Naive thymus-derived CD4-positive, alpha-beta T cell (primary cell): ENCODE measurements at regions not wholly inside any gene's neighbourhood (a gene's known extent, or its start where the extent isn't known, plus 50 kb on each side); places are given as distances from the start of the nearest gene placed in this dataset.
A peak's percentile ranks its signal among the peaks of the same experiment; 100 is the strongest.
"Not testable (repeated sequence)": the region's sequence is repeated elsewhere in the genome, so short reads cannot be mapped to it uniquely, and the experiment has no call there.

ENCODE experiments used
- ATAC-seq: fragments of 150-1000 bp; cut with Tn5 transposase; 2 replicates; pipeline ENCODE4 v1.10.0; 2021; ENCODE audit warnings: mild to moderate bottlenecking, moderate library complexity
- CTCF ChIA-PET: fragments of 350-600 bp; sonication (Branson Sonifier 250); formaldehyde crosslinking; loops from one replicate; lab custom pipeline; 2021; ENCODE audit warnings: antibody characterized with exemption; lab: Charles Lee
- POLR2A ChIA-PET: fragments of 350-600 bp; sonication (Branson Sonifier 250); formaldehyde crosslinking; loops from one replicate; lab custom pipeline; 2021; ENCODE audit warnings: antibody characterized with exemption, inconsistent platforms; lab: Charles Lee
- DNase-seq, 9 donors: peaks; one replicate each; pipeline versions ENCODE4 v3.0.0 to v3.0.0-alpha.2; 2020 to 2022; ENCODE audit warnings: mixed read lengths in 1 of 9
- H3K27ac ChIP-seq: one replicate; pipeline ENCODE4 v1.7.0; 2013; ENCODE audit warnings: mild to moderate bottlenecking, low read depth, low read length, moderate library complexity
- H3K27me3 ChIP-seq, 2 donors: one replicate each; pipeline ENCODE4 v1.7.0; 2013; ENCODE audit warnings: low read length in 2 of 2, mild to moderate bottlenecking in 2 of 2, moderate library complexity in 2 of 2; ENCODE audit not compliant: control insufficient read depth in 2 of 2, insufficient read depth in 2 of 2
- H3K36me3 ChIP-seq, 3 experiments: 1 replicate in 2 of 3; 2 replicates in 1 of 3; pipeline ENCODE4 v1.7.0; 2013; ENCODE audit warnings: low read length in 3 of 3, mild to moderate bottlenecking in 3 of 3, moderate library complexity in 1 of 3; ENCODE audit not compliant: insufficient read depth in 3 of 3, control insufficient read depth in 2 of 3
- H3K4me1 ChIP-seq, 2 donors: one replicate each; pipeline ENCODE4 v1.7.0; 2013; ENCODE audit warnings: low read length in 2 of 2, mild to moderate bottlenecking in 2 of 2, moderate library complexity in 1 of 2; ENCODE audit not compliant: control insufficient read depth in 2 of 2, insufficient read depth in 2 of 2
- H3K4me3 ChIP-seq: 2 replicates; pipeline ENCODE4 v1.7.0; 2013; ENCODE audit warnings: mild to moderate bottlenecking, low read length
- H3K9me3 ChIP-seq, 3 experiments: 1 replicate in 2 of 3; 2 replicates in 1 of 3; pipeline ENCODE4 v1.7.0; 2013; ENCODE audit warnings: low read length in 3 of 3; ENCODE audit not compliant: control insufficient read depth in 2 of 3
- H3K27ac Mint-ChIP-seq, 9 donors: one replicate each; pipeline ENCODE4 v1.8.0; 2020 to 2022; ENCODE audit warnings: mixed read lengths in 9 of 9, mild to moderate bottlenecking in 8 of 9, moderate library complexity in 5 of 9, inconsistent platforms in 2 of 9
- H3K27me3 Mint-ChIP-seq, 5 donors: one replicate each; pipeline ENCODE4 v1.8.0; 2021 to 2022; ENCODE audit warnings: mixed read lengths in 5 of 5, mild to moderate bottlenecking in 1 of 5
- H3K36me3 Mint-ChIP-seq, 5 donors: one replicate each; pipeline ENCODE4 v1.8.0; 2020 to 2022; ENCODE audit warnings: mixed read lengths in 5 of 5, mild to moderate bottlenecking in 3 of 5, inconsistent platforms in 1 of 5
- H3K4me1 Mint-ChIP-seq, 7 donors: one replicate each; pipeline ENCODE4 v1.8.0; 2020 to 2022; ENCODE audit warnings: mixed read lengths in 7 of 7, mild to moderate bottlenecking in 3 of 7, inconsistent platforms in 1 of 7
- H3K4me3 Mint-ChIP-seq, 10 donors: one replicate each; pipeline ENCODE4 v1.8.0; 2020 to 2022; ENCODE audit warnings: mild to moderate bottlenecking in 10 of 10, mixed read lengths in 10 of 10, moderate library complexity in 6 of 10, inconsistent platforms in 2 of 10
- H3K9me3 Mint-ChIP-seq, 11 donors: one replicate each; pipeline ENCODE4 v1.8.0; 2020 to 2022; ENCODE audit warnings: mixed read lengths in 11 of 11, mild to moderate bottlenecking in 4 of 11, inconsistent platforms in 1 of 11, moderate library complexity in 1 of 11
- intact Hi-C, 2 donors: fragments of 100-400 bp; cut with micrococcal nuclease; formaldehyde crosslinking; loops; one replicate each; pipeline ENCODE4 v1.15.1; 2023

GRCh38 chr3:13228584-13228983 is 155.4 kb upstream of the IQSEC1 start:
- intact Hi-C loops, result no loop called here
- H3K36me3 Mint-ChIP-seq, result no peaks in the 10 kb centered on the region
- H3K27ac Mint-ChIP-seq, result peak overlapping the region in 1 of 9 donors; percentile 2
- ATAC-seq (no peak), DNase-seq (no peak)
- H3K27me3 Mint-ChIP-seq, result peaks cover 3 to 18% (median 4%) of the 10 kb centered on the region in 5 donors
- Histone ChIP-seq H3K36me3 (no peaks in the 10 kb centered on the region), H3K27ac (no peak overlapping the region), H3K4me1 (peaks cover 0 to 5% of the 10 kb centered on the region in 2 donors), H3K27me3 (no peaks in the 10 kb centered on the region), H3K9me3 (no peaks in the 10 kb centered on the region), H3K4me3 (no peak overlapping the region)
- POLR2A ChIA-PET, result no interaction called here
- peaks cover 1 to 14% (median 6%) of the 10 kb centered on the region in 7 donors for H3K4me1 Mint-ChIP-seq
- CTCF ChIA-PET, result interaction anchor here (0.8 kb wide), 1 partner anchor 1577 kb away, joined by 3 read pairs; no protein-coding TSS in a partner anchor
- peaks cover 0 to 1% (median 0%) of the 10 kb centered on the region in 11 donors for H3K9me3 Mint-ChIP-seq
- no peak overlapping the region for H3K4me3 Mint-ChIP-seq

- H3K9me3 ChIP-seq, H3K36me3 ChIP-seq, H3K27ac ChIP-seq, DNase-seq, CTCF ChIA-PET, H3K4me1 ChIP-seq, H3K4me3 Mint-ChIP-seq, H3K4me3 ChIP-seq, H3K27me3 ChIP-seq, intact Hi-C loops, POLR2A ChIA-PET, H3K9me3 Mint-ChIP-seq, H3K36me3 Mint-ChIP-seq, H3K27ac Mint-ChIP-seq, ATAC-seq: not testable (repeated sequence)
- Mint-ChIP-seq H3K27me3 (peaks cover 0 to 17% (median 0%) of the 10 kb centered on the region in 5 donors), H3K4me1 (peaks cover 0 to 13% (median 4%) of the 10 kb centered on the region in 7 donors)
These were observed 154.9 kb upstream of the IQSEC1 start for GRCh38 chr3:13228169-13228568.

- peaks cover 0 to 11% (median under 1%) of the 10 kb centered on the region in 7 donors for H3K4me1 Mint-ChIP-seq
- POLR2A ChIA-PET, result interaction anchor here (0.7 kb wide), 1 partner anchor 137 kb away, joined by 3 read pairs; no protein-coding TSS in a partner anchor
These were observed 154.3 kb upstream of the IQSEC1 start for GRCh38 chr3:13227315-13228165.

GRCh38 chr3:13224967-13225366 is 151.7 kb upstream of the IQSEC1 start:
- no peaks in the 10 kb centered on the region for H3K36me3 ChIP-seq
- POLR2A ChIA-PET, result no interaction called here
- peaks cover 0 to 8% (median 0%) of the 10 kb centered on the region in 7 donors for H3K4me1 Mint-ChIP-seq
- no peaks in the 10 kb centered on the region for H3K9me3 ChIP-seq
- CTCF ChIA-PET, result no interaction called here
- no peaks in the 10 kb centered on the region for H3K4me1 ChIP-seq
- H3K36me3 Mint-ChIP-seq, result no peaks in the 10 kb centered on the region
- H3K27ac Mint-ChIP-seq, result no peak overlapping the region
- H3K9me3 Mint-ChIP-seq, result peaks cover 0 to 1% (median 0%) of the 10 kb centered on the region in 11 donors
- no peak overlapping the region for H3K4me3 ChIP-seq
- intact Hi-C loops, result no loop called here
- DNase-seq (no peak), ATAC-seq (no peak)
- no peak overlapping the region for H3K4me3 Mint-ChIP-seq
- no peak overlapping the region for H3K27ac ChIP-seq
- H3K27me3 Mint-ChIP-seq, result peaks cover 0 to 4% (median 0%) of the 10 kb centered on the region in 5 donors
- H3K27me3 ChIP-seq, result no peaks in the 10 kb centered on the region

More at GRCh38 chr3:13227315-13228165, 154.3 kb upstream of the IQSEC1 start:
- H3K4me3 ChIP-seq, result no peak overlapping the region
- H3K4me3 Mint-ChIP-seq, result no peak overlapping the region
- H3K27me3 ChIP-seq, result no peaks in the 10 kb centered on the region
- H3K36me3 Mint-ChIP-seq, result no peaks in the 10 kb centered on the region
- H3K36me3 ChIP-seq, result no peaks in the 10 kb centered on the region
- CTCF ChIA-PET, result interaction anchor here (0.7 kb wide), 1 partner anchor 905 kb away, joined by 5 read pairs; no protein-coding TSS in a partner anchor
- no peak for ATAC-seq
- H3K27me3 Mint-ChIP-seq, result peaks cover 0 to 14% (median 0%) of the 10 kb centered on the region in 5 donors
- no peaks in the 10 kb centered on the region for H3K4me1 ChIP-seq
- DNase-seq, result no peak
- H3K9me3 ChIP-seq, result no peaks in the 10 kb centered on the region
- no peak overlapping the region for H3K27ac ChIP-seq
- H3K9me3 Mint-ChIP-seq, result peaks cover 0 to 1% (median 0%) of the 10 kb centered on the region in 11 donors
- H3K27ac Mint-ChIP-seq, result peak overlapping the region in 1 of 9 donors; percentile 19
- intact Hi-C loops, result no loop called here

GRCh38 chr3:13223574-13224237 is 150.5 kb upstream of the IQSEC1 start:
- H3K27ac ChIP-seq, result no peak overlapping the region
- no peak overlapping the region for H3K27ac Mint-ChIP-seq
- H3K27me3 Mint-ChIP-seq, result no peaks in the 10 kb centered on the region
- no peaks in the 10 kb centered on the region for H3K36me3 Mint-ChIP-seq
- peaks cover 0 to 7% (median 0%) of the 10 kb centered on the region in 7 donors for H3K4me1 Mint-ChIP-seq
- H3K4me1 ChIP-seq, result no peaks in the 10 kb centered on the region
- no peaks in the 10 kb centered on the region for H3K36me3 ChIP-seq
- intact Hi-C loops, result no loop called here
- H3K9me3 ChIP-seq, result no peaks in the 10 kb centered on the region
- DNase-seq, result no peak
- H3K4me3 ChIP-seq, result no peak overlapping the region
- peaks cover 0 to 1% (median 0%) of the 10 kb centered on the region in 11 donors for H3K9me3 Mint-ChIP-seq
- POLR2A ChIA-PET, result no interaction called here
- CTCF ChIA-PET, result no interaction called here
- ATAC-seq, result no peak
- no peak overlapping the region for H3K4me3 Mint-ChIP-seq
- H3K27me3 ChIP-seq, result no peaks in the 10 kb centered on the region

GRCh38 chr3:13222891-13223573 is 149.8 kb upstream of the IQSEC1 start:
- H3K4me1 ChIP-seq, result no peaks in the 10 kb centered on the region
- H3K27ac Mint-ChIP-seq, result no peak overlapping the region
- no peaks in the 10 kb centered on the region for H3K9me3 ChIP-seq
- no peak overlapping the region for H3K4me3 ChIP-seq
- peaks cover 0 to 1% (median 0%) of the 10 kb centered on the region in 11 donors for H3K9me3 Mint-ChIP-seq
- no peak overlapping the region for H3K27ac ChIP-seq
- DNase-seq (no peak), ATAC-seq (no peak)
- no peak overlapping the region for H3K4me3 Mint-ChIP-seq
- intact Hi-C loops, result no loop called here
- no peaks in the 10 kb centered on the region for H3K36me3 ChIP-seq
- ChIA-PET CTCF (no interaction called here), POLR2A (no interaction called here)
- H3K4me1 Mint-ChIP-seq, result peaks cover 0 to 7% (median 0%) of the 10 kb centered on the region in 7 donors
- no peaks in the 10 kb centered on the region for H3K36me3 Mint-ChIP-seq
- no peaks in the 10 kb centered on the region for H3K27me3 ChIP-seq
- no peaks in the 10 kb centered on the region for H3K27me3 Mint-ChIP-seq
